Breast epithelium (tissue), 4 donors: ENCODE measurements at regions not wholly inside any gene's neighbourhood (a gene's known extent, or its start where the extent isn't known, plus 50 kb on each side); places are given as distances from the start of the nearest gene placed in this dataset.
A peak's percentile ranks its signal among the peaks of the same experiment; 100 is the strongest.

Source experiments
- DNase-seq, 2 donors: peaks; one replicate each; pipeline ENCODE4 v3.0.0-alpha.2; 2019; ENCODE audit warnings: low spot score in 2 of 2
- H3K27ac ChIP-seq, 2 donors: fragments of 200-600 bp; sonication (generic) in 1 of 2; one replicate each; pipeline ENCODE4 v1.5.1; 2016 to 2019; ENCODE audit warnings: mild to moderate bottlenecking in 1 of 2
- H3K27me3 ChIP-seq, 2 donors: fragments of 200-600 bp; sonication (generic) in 1 of 2; one replicate each; pipeline versions ENCODE4 v1.5.1 to v1.6.0; 2017 to 2019; ENCODE audit warnings: control low read depth in 1 of 2, mild to moderate bottlenecking in 1 of 2
- H3K36me3 ChIP-seq: fragments of 200-600 bp; one replicate; pipeline ENCODE4 v1.5.1; 2019
- H3K4me1 ChIP-seq, 2 donors: fragments of 200-600 bp; sonication (generic); one replicate each; pipeline ENCODE4 v1.5.1; 2016 to 2019; ENCODE audit warnings: control low read depth in 1 of 2
- H3K4me3 ChIP-seq, 3 donors: fragments of 200-600 bp; sonication (generic); 1 replicate in 2 of 3; 2 replicates in 1 of 3; pipeline ENCODE4 v1.5.1; 2016 to 2019; ENCODE audit warnings: mild to moderate bottlenecking in 3 of 3, moderate library complexity in 2 of 3
- H3K9me3 ChIP-seq, 2 donors: fragments of 200-600 bp; sonication (generic) in 1 of 2; one replicate each; pipeline ENCODE4 v1.5.1; 2016 to 2019; ENCODE audit warnings: control low read depth in 1 of 2
- POLR2A ChIP-seq: fragments of 450-650 bp; IDR thresholded peaks from one replicate; pipeline ENCODE4 v1.6.1; 2016; ENCODE audit warnings: antibody characterized with exemption, mild to moderate bottlenecking, moderate library complexity
- POLR2AphosphoS5 ChIP-seq, 3 donors: sonication (generic); formaldehyde crosslinking; IDR thresholded peaks; one replicate each; pipeline ENCODE4 v1.6.1; 2017; ENCODE audit warnings: antibody characterized with exemption in 3 of 3
- intact Hi-C: fragments of 100-400 bp; cut with DNase I; formaldehyde crosslinking; loops from one replicate; pipeline ENCODE4 v1.15.1; 2023; ENCODE audit warnings: low total_unique reads
- TF ChIP-seq, protein P1 (sequence below), 3 donors: fragments of 450-650 bp; IDR thresholded peaks; one replicate each; pipeline ENCODE4 v1.5.1; 2016 to 2017; ENCODE audit warnings: antibody characterized with exemption in 3 of 3, mild to moderate bottlenecking in 3 of 3, moderate library complexity in 3 of 3

DNA sequence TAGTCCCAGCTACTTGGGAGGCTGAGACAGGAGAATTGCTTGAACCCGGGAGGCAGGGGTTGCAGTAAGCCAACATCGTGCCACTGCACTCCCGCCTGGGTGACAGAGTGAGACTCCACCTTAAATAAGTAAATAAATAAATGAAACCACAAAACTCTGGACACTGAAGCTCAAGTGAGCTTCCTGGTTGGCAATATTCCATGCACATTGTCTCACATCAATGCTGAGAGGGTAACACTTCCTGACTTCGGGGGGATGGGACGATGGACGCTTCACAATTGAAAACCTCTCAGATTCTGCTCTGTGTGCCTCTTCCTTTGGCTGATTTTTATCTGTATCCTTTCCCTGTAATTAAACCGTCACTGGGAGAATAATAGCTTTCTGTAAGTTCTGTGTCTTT, 70.0 kb upstream of the ZNF644 start:
- Histone ChIP-seq H3K4me3 (peak overlapping the region in 2 of 3 donors; percentile 4 to 26), H3K4me1 (no peaks in the 10 kb centered on the region), H3K9me3 (peaks cover 0 to 4% of the 10 kb centered on the region in 2 donors), H3K27ac (peak overlapping the region; percentile 75 to 88), H3K27me3 (no peaks in the 10 kb centered on the region), H3K36me3 (no peaks in the 10 kb centered on the region)
- intact Hi-C loops, result loop anchor here (10.0 kb wide), 1 partner anchor 487 kb away; no protein-coding TSS in a partner anchor
- TF ChIP-seq POLR2AphosphoS5 (IDR thresholded peaks at IDR 0.05) (no peak), POLR2A (no peak)
- TF ChIP-seq, protein P1, sequence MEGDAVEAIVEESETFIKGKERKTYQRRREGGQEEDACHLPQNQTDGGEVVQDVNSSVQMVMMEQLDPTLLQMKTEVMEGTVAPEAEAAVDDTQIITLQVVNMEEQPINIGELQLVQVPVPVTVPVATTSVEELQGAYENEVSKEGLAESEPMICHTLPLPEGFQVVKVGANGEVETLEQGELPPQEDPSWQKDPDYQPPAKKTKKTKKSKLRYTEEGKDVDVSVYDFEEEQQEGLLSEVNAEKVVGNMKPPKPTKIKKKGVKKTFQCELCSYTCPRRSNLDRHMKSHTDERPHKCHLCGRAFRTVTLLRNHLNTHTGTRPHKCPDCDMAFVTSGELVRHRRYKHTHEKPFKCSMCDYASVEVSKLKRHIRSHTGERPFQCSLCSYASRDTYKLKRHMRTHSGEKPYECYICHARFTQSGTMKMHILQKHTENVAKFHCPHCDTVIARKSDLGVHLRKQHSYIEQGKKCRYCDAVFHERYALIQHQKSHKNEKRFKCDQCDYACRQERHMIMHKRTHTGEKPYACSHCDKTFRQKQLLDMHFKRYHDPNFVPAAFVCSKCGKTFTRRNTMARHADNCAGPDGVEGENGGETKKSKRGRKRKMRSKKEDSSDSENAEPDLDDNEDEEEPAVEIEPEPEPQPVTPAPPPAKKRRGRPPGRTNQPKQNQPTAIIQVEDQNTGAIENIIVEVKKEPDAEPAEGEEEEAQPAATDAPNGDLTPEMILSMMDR (IDR thresholded peaks at IDR 0.05), result no peak
- DNase-seq, result peak in 1 of 2 donors; percentile 49

DNA sequence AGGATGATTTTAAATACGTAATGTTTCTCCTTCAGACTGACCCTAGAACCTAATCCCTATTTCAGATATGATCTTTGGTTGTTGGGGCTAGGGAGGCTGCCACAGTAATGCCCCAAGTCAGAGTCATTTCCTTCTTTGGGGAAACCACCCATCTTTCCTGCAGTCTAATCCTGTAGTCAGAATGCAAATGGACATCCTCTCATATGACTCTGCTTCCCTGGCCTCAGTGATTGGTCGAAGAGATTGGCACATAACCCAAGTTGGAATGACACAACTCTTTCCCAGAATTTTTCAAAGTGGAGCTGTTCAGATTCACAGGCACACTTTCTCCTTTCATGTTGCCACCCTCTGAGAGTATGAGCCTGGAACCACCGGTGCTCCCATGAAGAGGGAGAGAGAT, 58.8 kb upstream of the ZNF644 start:
- TF ChIP-seq POLR2A (no peak), POLR2AphosphoS5 (IDR thresholded peaks at IDR 0.05) (no peak)
- TF ChIP-seq, protein P1 (IDR thresholded peaks at IDR 0.05), result no peak
- no peaks in the 10 kb centered on the region for H3K4me1 ChIP-seq
- H3K27ac ChIP-seq, result no peak overlapping the region
- H3K4me3 ChIP-seq, result no peak overlapping the region
- H3K9me3 ChIP-seq, result no peaks in the 10 kb centered on the region
- H3K27me3 ChIP-seq, result no peaks in the 10 kb centered on the region
- intact Hi-C loops, result no loop called here
- DNase-seq, result no peak
- H3K36me3 ChIP-seq, result no peaks in the 10 kb centered on the region

DNA sequence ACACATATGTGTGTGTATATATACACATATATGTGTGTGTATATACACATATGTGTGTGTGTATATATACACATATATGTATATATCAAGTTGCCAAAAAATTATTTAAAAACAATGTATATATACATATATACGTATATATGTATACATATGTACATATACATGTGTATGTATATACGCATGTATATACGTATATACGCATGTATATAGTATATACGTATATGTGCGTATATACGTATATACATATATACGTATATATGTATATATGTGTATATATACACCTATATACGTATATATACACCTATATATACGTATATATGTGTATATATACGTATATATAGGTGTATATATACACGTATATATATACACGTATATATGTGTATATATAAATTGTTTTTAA, 57.0 kb upstream of the ZNF644 start:
- Histone ChIP-seq H3K36me3 (no peaks in the 10 kb centered on the region), H3K4me1 (no peaks in the 10 kb centered on the region), H3K27me3 (no peaks in the 10 kb centered on the region), H3K27ac (no peak overlapping the region), H3K4me3 (no peak overlapping the region), H3K9me3 (no peaks in the 10 kb centered on the region)
- DNase-seq, result no peak
- TF ChIP-seq POLR2A, result no peak
- TF ChIP-seq, protein P1 (IDR thresholded peaks at IDR 0.05), result no peak
- no peak for TF ChIP-seq POLR2AphosphoS5 (IDR thresholded peaks at IDR 0.05)
- intact Hi-C loops, result no loop called here

DNA sequence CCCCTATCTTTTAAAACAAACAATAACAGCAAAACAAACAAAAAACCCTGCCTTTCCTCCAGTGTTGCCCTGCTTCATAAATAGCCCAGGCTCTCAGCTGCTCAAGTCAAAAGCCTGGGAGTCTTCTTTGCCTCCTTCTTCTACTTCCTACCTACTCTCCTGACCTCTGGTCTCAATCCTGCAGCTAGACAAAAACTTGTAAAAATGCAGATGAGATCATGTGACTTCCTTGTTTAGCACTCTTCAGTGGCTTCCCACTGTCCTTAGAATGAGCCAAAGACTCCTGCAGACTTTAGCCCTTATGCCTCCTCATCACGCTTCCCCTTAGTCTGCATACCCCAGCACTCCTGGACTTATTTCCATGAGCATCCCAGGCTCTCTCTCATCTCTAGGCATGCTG, 55.0 kb upstream of the ZNF644 start:
- DNase-seq, result no peak
- intact Hi-C loops, result no loop called here

DNA sequence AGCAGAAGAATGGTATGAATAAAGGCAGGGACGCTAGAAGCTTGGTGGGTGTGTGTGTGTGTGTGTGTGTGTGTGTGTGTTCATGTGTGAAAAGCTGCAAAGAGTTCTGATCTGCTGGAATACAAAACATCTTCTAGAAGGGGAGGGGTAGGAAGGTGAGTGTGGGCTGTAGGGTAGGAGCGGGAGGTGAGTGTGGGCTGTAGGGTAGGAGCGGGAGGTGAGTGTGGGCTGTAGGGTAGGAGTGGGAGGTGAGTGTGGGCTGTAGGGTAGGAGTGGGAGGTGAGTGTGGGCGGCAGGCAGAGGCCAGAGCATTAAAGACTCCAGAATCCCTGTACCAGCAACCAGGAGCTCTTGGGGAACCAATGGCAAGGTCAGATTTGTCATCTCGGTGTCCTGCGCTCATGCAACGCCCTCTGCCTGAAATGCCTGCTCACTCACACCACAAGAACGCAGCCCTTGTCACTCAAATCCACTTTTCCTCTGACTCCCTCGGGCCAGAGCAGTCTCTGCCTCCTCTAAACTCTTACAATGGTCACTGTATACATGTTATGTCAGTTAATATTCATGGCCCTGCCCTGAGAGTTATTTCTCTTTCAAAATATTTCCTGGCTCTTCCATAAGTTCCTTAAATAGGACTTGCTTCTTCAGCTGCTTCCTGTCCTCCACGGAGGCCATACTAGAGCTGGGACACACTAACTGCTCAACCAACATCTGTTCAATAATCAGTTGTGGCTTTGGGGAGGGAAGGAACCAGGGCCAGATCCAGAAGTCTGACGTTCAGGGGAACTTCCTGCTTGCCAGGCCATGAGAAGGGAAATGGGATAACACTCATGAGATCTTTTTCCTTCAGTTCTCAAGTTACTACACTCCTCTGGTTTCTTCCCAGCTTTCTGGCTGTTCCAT, 53.6 kb upstream of the ZNF644 start:
- H3K27ac ChIP-seq, result no peak overlapping the region
- no peak for DNase-seq
- H3K4me3 ChIP-seq, result no peak overlapping the region
- no peaks in the 10 kb centered on the region for H3K36me3 ChIP-seq
- no peaks in the 10 kb centered on the region for H3K9me3 ChIP-seq
- TF ChIP-seq POLR2A (no peak), POLR2AphosphoS5 (IDR thresholded peaks at IDR 0.05) (no peak)
- TF ChIP-seq, protein P1 (IDR thresholded peaks at IDR 0.05), result no peak
- H3K27me3 ChIP-seq, result no peaks in the 10 kb centered on the region
- intact Hi-C loops, result no loop called here
- H3K4me1 ChIP-seq, result no peaks in the 10 kb centered on the region

More for the DNA sequence above, 55.0 kb upstream of the ZNF644 start:
- H3K27me3 ChIP-seq, result no peaks in the 10 kb centered on the region
- TF ChIP-seq POLR2AphosphoS5 (IDR thresholded peaks at IDR 0.05) (no peak), POLR2A (no peak)
- TF ChIP-seq, protein P1 (IDR thresholded peaks at IDR 0.05), result no peak
- no peaks in the 10 kb centered on the region for H3K4me1 ChIP-seq
- H3K9me3 ChIP-seq, result no peaks in the 10 kb centered on the region
- H3K4me3 ChIP-seq, result no peak overlapping the region
- no peaks in the 10 kb centered on the region for H3K36me3 ChIP-seq
- no peak overlapping the region for H3K27ac ChIP-seq
